ENCODE measurements at regions not wholly inside any gene's neighbourhood (a gene's known extent, or its start where the extent isn't known, plus 50 kb on each side); places are given as distances from the start of the nearest gene placed in this dataset.
A peak's percentile ranks its signal among the peaks of the same experiment; 100 is the strongest.
"Not testable (repeated sequence)": the region's sequence is repeated elsewhere in the genome, so short reads cannot be mapped to it uniquely, and the experiment has no call there.

DNA sequence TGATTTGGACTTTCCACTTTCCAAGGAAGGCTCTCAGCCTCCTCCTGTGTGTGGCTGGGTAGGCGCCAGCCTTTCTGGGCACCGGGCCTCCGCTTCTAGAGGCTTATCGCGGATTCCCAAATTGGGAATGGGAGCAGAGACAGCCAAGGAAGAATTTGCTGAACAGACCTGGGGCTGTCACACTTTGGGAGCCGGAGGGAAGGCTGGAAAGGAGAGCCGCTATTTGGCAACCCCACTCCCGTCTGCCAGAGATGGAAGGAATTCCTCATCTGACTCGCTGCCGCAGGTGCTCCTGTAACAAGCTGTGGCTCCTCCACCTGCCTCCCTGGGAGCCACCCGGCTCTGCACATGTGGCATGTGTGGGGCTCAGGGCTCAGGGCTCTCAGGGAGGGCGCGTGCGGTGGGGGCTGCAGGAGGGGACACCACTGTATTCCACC, 50.8 kb upstream of the ECHDC3 start:
- ATAC-seq, result no peak
- no peak for DNase-seq (ENCODE audit: low spot score)

DNA sequence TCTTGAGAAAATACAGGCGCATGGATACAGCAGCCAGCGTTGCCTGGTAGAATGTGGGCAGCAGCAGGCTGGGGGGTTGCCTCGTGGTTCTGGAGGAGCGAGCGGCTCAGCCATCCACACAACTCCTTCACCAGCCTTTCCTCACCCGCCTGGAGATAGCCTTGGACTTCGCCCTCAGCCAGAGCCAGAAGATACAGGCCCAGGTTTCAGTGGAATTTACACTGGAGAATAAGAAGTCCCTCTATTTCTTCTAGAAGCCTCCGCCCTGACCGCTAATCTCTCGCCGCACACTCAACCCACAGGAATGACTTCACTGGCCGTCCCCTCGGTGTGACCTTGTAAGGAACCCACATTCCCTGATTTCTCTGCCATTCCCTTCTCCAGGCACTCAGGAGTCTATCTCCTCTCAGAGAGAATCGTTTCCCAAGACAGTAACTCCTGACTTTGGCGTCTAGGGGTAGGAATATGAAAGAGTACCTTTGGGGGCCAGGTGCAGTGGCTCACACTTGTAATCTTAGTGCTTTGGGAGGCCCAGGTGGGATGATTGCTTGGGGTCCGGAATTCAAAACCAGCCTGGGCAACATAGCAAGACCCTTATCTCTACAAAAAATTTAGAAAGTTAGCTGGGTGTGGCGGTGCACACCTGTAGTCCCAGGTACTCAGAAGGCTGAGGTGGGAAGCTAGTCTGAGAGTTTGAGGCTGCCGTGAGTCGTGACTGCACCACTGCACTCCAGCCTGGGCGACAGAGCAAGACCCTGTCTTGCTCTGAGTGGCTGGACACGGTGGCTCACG, 52.0 kb upstream of the ECHDC3 start:
- DNase-seq (ENCODE audit: low spot score) (no peak), ATAC-seq (peak; percentile 38)

DNA sequence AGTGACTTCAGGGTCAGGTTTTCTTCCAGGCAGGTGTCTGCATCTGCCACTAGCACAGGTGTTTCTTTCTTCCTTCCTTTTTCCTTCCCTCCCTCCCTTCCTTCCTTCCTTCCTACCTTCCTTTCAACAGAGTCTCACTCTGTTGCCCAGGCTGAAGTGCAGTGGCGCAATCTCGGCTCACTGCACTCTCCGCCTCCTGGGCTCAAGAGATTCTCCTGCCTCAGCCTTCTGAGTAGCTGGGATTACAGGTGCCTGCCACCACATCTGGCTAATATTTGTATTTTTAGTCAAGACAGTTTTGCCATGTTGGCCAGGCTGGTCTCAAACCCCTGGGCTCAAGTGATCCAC, 53.8 kb upstream of the ECHDC3 start:
- ATAC-seq; DNase-seq (ENCODE audit: low spot score): not testable (repeated sequence)

DNA sequence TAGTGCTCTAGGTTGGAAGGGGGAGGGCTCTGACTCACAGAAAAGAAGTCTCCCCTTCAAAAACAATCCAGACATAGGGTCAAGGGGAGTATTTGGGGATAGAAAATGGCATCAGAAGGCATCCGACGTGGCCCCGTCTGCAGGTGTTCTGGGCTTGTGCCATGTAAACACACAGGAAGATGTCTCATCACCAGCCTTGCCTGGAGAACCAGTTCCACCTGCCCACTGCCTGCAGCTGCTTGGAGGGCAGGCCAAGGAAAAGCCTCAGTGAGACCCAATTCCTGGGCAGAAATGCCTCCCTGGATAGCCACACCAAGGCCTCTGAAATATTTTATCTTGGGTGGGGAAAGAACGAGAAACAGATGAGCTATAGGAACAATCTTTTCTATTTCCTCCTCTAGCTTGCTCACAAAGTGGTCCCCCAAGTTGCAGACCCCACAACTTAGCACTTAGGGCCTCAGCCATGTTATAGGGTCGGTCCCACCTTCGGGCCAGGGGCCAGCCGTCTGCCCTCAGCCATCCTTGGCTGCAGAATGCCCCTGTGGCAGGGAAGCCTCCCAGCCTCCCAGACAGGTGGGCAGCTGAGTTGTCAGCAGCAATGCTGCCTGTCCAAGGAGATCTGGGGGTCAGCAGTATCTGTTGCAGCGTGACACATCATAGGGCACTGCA, 54.3 kb upstream of the ECHDC3 start:
- ATAC-seq (no peak), DNase-seq (ENCODE audit: low spot score) (no peak)

DNA sequence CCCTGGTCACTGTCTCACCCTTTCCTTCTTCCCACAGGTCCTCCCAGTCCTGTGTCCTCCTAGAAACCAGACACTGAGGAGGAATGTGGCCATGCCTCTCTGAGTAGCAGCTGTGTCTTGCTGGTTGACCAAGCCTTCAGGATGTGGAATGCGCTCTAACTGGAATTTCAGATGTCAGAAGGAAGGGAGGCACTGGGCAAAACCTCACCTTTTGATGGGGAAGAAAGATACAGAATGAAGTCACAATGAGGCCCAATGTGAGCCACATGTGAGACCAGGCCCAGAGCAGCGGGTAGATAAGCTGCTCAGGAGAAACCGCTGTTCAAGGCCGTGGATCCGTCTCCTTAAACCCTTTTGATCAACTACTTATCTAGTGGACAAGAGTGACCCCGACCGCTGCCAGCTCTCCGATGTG, 54.8 kb upstream of the ECHDC3 start:
- DNase-seq (ENCODE audit: low spot score) (no peak), ATAC-seq (no peak)

DNA sequence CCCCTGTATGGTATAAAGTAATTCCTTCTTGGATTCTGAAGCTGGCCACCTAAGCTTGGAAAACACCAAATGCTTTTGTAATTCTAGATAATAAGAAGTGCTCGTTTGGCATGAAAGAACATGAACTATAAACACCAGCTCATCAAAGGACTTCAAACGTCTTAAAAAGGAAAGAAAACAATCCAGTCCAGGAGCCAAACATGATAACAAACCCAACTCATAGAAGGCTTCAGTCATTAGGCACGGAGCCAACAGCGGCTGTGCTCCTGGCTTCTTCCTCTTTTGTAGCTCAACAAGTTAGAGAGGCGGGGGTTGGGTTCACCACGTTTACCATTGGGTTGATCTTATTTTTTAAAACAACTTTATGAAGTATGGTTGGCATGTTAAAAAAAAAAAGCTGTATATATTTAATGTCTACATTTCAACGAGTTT, 56.4 kb upstream of the ECHDC3 start:
- ATAC-seq (no peak), DNase-seq (ENCODE audit: low spot score) (no peak)

DNA sequence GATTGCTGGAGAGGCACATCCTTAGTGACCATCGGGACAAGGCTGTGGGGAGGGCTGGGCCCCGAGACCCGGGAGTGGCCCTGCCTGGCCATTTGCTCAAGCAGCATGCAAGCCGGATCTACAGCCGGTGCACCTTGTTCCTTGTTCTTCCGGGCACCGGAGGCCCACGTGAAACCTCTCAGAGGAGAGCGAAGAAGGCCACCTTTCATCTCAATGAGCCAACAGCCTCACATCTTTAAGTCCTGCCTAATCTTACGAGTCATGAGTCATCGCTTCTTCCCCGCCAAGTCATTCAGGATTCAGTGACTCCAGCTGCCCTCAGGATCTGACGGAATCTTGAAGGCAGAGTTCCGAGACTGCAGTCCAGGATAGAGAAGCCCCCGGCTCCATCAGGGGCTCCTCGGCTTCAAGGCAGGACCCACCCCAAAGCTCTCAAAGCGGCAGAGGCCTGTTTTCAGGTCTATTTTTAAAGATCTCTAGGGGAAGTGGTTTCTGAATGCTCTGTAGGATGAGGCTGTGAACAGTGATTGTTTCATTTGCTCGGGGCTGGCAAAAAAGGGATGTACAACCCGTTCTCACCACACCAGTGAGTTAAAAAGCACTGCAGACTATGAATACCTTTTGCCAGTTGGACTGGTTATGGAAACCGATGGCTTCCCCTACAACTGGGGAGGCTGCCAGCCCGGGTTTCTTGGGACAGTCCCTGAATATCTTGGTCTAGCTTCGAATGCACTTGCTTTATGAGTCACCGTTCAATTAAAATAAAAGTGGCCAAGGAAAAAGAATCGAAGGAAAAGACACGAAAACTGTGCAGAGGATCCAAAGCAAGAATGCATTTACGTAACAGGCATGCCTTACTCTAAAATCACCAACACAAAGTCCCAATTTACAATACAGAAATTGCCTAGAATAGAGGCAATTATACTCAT, 57.2 kb upstream of the ECHDC3 start:
- DNase-seq (ENCODE audit: low spot score) (no peak), ATAC-seq (peak; percentile 11)

DNA sequence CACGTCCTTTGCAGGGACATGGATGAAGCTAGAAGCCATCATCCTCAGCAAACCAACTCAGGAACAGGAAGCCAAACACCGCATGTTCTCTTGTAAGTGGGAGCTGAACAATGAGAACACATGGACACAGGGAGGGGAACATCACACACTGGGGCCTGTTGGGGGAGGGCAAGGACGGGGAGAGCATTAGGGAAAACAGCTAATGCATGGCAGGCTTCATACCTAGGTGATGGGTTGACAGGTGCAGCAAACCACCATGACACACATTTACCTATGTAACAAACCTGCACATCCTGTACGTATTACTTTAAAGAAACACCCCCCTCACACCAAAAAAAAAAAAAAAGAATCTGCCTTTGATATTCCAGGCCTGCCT, 57.9 kb upstream of the ECHDC3 start:
- DNase-seq (ENCODE audit: low spot score); ATAC-seq: not testable (repeated sequence)

DNA sequence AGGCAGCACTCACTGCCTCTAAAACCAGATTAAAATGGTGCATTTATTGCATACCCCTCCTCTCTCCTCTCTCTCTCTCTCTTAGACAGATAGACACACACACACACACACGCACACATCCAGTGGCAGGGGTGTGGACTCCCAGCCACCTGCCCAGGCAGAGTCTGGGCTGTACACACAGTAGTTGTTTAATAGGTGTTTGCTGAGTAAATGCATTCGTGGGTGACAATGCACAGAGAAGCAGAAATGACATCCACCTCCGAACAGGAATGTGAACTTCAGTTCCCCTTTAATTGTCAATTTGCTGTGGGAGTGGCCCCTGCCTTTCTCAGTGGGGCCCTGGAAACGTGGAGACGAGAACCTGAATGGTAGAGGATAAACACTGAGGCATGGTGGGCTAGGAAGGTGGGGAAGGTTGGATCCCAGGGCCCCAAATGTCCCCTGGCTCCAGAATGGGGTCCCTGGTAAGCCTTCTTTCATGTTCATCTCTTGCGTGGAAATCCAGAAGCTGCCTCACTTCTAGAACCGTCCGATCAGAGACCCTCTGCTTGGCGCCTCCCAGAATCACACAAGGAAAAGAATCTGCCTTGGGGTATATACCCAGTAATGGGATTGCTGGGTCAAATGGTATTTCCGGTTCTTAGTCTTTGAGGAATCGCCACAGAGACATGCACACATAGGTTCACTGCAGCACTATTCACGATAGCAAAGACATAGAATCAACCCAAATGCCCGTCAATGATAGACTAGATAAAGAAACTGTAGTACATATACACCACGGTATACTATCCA, 58.5 kb upstream of the ECHDC3 start:
- ATAC-seq (no peak), DNase-seq (ENCODE audit: low spot score) (no peak)

DNA sequence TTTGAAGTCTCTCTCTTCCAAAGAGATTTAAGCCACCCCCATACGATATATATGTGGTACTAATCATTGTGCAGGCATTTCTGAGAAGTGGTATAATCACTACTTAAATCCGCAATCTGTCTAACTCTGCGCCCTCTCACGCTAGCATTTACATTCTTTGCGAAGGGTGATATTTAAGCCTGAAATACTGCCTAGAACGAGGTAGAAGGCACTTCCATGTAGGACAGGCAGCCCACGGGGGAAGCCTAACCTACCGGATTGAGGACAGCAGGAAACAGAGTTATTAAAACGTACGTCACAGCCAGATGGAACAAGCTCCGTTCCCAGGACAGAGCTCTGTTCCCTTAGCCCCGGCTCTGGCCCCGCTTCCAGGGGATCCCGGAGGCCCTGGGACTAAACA, 59.3 kb upstream of the ECHDC3 start:
- ATAC-seq, result no peak
- DNase-seq (ENCODE audit: low spot score), result no peak

DNA sequence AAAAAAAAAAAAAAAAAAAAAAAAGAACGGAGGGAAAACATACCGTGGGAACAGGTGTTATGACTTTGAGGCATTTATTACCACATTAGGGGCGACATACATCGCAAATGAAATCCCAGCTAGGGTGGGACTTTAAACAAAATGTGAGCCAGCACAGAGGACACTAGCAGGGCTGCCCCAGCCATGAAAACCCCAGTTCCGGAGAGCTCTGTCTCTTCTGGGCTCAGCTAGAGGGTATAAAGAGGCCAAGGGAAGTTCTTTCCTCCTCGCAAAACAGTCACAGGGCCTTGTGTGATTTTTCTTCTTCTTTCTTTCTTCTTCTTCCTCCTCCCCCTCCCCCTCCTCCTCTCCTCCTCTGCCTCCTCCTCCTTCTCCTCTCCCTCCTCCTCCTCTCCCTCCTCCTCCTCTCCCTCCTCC, 59.9 kb upstream of the ECHDC3 start:
- ATAC-seq, result no peak
- DNase-seq (ENCODE audit: low spot score), result no peak

DNA sequence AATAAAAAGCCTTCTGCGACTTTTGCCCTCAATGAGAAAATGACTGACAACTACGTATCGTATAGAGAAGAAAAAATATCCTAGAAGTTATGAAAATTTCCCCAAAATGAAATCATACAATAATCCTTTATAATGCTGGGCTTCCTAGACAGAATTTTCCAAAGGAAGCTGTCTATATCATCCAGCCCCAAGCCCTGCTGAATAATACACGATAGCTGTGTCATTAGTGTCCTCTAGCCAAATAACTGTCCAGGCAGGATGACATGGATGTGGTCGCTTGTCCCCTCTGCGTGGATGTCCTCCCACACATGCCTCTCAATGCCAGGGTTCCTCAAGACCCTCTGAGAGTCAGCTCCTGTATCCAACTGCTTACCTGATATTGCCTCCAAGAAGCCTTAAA, 61.7 kb upstream of the ECHDC3 start:
- ATAC-seq, result no peak
- DNase-seq (ENCODE audit: low spot score), result no peak

DNA sequence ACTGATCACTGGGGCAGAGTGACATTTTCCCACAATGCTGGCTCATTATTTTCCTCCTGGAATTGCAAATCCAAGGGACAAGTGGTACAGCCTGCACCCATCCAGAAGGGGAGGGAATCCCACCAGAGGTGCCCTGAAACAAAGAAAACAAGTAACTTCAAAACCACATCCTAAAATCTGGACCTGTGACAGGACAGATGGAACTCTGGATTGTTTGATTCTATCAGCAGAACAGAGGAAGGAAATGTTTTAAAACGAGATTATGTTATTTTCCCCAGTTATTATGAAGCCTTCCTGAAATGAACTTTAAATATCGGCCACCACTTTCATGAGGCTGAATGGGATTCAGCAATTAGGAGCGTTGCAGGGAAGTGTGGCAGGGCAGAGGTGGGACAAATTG, 62.2 kb upstream of the ECHDC3 start:
- no peak for ATAC-seq
- no peak for DNase-seq (ENCODE audit: low spot score)

DNA sequence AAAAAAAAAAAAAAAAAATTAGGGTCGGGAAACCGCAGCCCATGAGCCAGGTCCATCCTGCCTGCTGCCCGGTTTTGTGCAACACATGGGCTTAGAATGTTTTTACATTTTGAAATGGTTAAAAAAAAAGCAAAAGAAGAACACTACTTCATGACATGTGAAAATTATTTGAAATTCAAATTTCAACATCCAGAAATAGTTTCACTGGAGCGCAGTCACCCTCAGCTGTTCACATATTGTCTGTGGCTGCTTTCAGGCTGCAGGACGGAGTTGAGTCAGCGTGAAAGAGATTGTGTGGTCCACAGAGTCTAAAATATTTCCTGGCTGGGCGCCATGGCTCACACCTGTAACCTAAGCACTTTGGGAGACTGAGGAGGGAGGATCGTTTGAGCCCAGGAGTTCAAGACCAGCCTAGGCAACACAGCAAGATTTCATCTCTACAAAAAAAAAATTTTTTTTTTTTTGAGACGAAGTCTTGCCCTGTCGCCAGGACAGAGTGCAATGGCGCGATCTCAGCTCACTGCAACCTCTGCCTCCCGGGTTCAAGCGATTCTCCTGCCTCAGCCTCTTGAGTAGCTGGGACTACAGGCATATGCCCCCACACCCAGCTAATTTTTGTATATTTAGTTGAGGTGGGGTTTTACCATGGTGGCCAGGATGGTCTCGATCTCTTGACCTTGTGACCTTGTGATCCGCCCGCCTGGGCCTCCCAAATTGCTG, 63.9 kb upstream of the ECHDC3 start:
- ATAC-seq, result no peak
- DNase-seq (ENCODE audit: low spot score), result no peak

DNA sequence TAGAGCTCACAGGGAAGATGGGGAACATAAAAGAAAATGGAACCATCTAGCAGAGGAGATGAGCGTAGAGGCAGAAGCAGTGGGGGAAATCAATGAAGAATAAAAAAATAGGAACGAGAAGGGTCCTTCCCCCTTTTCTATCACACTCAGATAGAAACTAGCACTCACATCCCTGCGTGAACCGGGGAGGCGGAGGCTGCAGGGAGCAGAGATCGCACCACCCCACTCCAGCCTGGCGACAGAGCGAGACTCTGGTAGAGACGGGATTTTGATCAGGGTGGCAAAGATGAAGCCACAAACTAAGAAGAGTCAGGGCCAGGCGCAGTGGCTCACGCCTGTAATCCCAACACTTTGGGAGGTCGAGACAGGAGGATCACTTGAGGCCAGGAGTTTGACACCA, 64.7 kb upstream of the ECHDC3 start:
- ATAC-seq (peak; percentile 22), DNase-seq (ENCODE audit: low spot score) (no peak)

DNA sequence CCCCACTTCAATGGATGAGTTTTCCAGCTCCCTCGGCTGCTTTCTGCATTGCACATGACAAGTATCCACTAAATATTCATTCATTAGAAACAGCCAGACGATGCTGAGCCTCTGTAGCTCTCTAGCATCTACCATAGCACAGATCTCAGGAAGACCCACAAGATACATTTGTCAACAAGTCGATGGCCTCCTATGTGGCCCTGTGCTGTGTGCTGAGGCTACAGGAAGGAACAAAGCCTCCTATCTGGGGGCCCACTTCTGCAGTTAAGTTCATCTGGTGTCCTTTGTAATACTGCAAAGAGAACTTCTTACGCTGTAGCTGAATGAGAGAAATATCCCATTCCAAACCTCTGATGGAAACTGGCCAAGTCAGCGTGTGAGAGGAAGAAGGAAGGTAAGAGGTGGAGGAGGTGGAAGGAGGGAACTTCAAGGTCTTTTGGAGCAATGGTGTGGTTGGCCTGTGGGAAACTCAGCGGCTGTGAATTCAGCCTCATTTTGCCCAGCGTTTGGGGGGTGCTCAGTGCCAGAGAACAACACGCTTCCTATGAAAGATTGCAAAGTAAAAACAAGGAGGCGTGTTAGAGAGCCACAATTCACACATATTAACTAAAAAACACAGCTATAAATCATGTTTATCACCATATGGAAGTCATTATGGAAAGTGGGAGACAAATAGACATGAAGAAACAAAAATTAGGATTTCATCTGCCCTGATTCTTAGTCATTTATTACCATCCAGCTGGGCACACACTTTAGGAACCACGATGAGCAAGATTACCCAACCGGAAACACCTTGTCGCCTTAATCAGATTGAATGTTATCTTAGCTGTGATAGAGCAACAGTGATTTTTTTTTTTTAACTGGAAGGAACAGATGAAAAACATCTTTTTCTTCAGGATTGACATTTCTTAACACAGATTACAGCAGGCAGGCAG, 62.2 kb upstream of the USP6NL start:
- no peak for DNase-seq (ENCODE audit: low spot score)
- no peak for ATAC-seq

DNA sequence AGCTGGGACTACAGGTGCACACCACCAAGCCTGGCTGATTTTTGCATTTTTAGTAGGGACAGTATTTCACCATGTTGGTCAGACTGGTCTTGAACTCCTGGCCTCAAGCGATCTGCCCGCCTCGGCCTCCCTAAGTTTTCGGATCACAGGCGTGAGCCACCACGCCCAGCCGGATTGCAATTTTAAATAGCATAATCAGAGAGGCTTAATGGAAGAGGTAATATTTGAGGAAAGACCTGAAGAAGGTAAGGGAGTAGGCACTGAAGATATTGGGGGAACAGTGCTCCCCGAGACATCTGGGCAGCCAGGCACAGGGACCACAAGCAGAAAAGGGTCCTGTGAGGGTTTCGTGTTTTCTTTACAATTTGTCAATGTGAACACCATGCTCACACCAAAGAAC, 61.4 kb upstream of the USP6NL start:
- no peak for DNase-seq (ENCODE audit: low spot score)

DNA sequence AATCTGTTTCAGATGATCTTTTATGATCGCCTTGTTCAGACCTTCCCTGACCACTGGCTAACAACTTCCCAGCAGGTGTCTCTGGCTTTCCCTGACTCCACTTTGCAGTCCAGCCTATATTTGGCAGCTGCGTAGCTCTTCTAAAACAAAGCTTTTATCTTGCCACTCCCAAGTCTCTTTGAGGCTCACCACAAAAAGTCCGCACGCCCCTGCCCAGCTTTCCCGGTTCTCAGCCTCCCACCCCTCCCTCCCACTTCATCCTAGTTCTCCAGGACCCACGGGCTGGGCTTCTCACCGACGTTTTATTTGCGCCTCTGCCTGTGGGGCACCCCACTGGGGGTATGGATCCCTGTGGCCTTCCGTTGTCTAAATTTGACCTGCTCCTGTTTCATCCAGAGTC, 58.9 kb upstream of the USP6NL start:
- ATAC-seq (no peak), DNase-seq (ENCODE audit: low spot score) (no peak)

More for the DNA sequence above, 61.4 kb upstream of the USP6NL start:
- no peak for ATAC-seq
